Skeletal muscle satellite cell (primary cell): ENCODE measurements at regions not wholly inside any gene's neighbourhood (a gene's known extent, or its start where the extent isn't known, plus 50 kb on each side); places are given as distances from the start of the nearest gene placed in this dataset.

ENCODE experiments used
- H3K27me3 ChIP-seq: 2 replicates; pipeline ENCODE4 v1.7.0; 2013; ENCODE audit warnings: low read length; ENCODE audit not compliant: control insufficient read depth, insufficient read depth
- H3K36me3 ChIP-seq: 2 replicates; pipeline ENCODE4 v1.7.0; 2013; ENCODE audit warnings: mild to moderate bottlenecking, control low read depth, low read length; ENCODE audit not compliant: insufficient read depth
- H3K4me1 ChIP-seq: 2 replicates; pipeline ENCODE4 v1.7.0; 2013; ENCODE audit warnings: low read length; ENCODE audit not compliant: control insufficient read depth, insufficient read depth
- H3K4me2 ChIP-seq: 2 replicates; pipeline ENCODE4 v1.7.0; 2013; ENCODE audit warnings: mild to moderate bottlenecking, low read length
- H3K4me3 ChIP-seq: 2 replicates; pipeline ENCODE4 v1.7.0; 2013; ENCODE audit warnings: low read length
- H3K9ac ChIP-seq: 2 replicates; pipeline ENCODE4 v1.7.0; 2013; ENCODE audit warnings: mild to moderate bottlenecking, low read depth, low read length, moderate library complexity
- H3K9me3 ChIP-seq: replicated peaks from 2 replicates; pipeline ENCODE4 v1.7.0; 2013; ENCODE audit warnings: mild to moderate bottlenecking, control low read depth, low read length

DNA sequence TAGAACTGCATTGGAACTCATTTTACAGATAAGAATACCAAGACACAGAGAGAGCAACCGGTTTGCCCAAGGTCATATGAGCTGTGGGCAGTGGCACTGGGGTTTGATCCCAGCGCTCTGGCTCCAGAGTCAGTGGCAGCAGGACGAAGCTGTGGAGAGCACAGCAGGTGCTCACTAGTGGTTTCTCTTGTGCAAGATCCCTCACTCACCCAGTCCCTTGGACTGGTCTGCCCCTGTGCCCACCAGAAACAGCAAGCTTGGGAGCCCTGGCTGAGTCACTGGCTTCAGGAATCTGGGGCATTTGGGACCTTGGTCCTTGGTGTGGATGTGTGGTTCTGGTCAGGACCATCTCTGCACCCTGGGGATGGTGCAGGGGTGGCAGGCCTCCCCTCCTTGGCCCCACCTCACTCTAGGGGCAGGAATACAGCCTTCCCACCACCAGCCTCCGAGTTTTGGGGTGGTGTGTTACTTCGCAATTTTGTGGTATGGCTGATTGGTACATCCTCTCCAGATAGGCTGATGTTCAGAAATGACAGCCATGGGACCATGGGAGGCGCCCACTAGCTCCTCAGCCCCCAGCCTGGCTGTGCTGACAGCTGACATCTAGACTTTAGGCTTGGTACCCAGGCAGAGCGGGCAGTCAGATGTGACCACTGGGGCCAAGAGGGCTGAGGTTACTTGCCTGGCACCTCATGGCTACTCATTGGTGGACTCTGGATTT lies 104.6 kb downstream of the LSM3 start:
- Histone ChIP-seq H3K4me3 (no peak overlapping the region), H3K27me3 (peaks cover 15% of the 10 kb centered on the region), H3K4me1 (peaks cover 3% of the 10 kb centered on the region), H3K9ac (no peak overlapping the region), H3K4me2 (no peak overlapping the region), H3K36me3 (no peaks in the 10 kb centered on the region), H3K9me3 (no peaks in the 10 kb centered on the region)

DNA sequence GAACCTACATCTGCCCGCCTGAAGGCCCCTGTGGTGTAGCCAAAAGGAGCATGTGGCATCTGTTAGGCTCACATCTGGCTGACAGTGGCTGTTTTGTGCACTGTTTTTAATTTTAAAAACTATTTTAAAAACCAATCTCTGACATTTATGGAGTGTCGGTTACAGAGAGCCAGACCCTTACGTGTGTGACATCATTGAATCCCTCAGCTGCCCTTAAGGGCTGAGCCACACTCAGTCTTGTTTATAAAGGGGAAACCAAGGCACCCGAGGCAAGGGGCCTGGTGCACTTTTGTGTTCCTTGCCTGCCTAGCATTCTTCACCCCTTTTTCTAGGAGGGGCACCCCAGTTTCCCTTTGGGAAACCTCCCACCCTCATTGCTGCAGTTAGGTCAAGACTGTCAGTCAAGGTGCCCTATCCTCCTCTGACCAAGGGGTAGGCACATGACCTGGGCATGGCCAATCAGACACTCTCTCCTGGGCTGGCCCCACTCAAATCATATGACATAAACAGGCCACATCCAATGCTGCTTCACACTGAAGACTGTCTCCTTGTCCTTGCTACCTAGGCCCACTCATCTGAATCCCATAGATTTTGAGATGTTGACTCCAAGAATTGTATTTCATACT lies 105.3 kb downstream of the LSM3 start:
- Histone ChIP-seq H3K9ac (no peak overlapping the region), H3K36me3 (no peaks in the 10 kb centered on the region), H3K4me3 (no peak overlapping the region), H3K9me3 (no peaks in the 10 kb centered on the region), H3K4me1 (peaks cover 3% of the 10 kb centered on the region), H3K27me3 (peaks cover 11% of the 10 kb centered on the region), H3K4me2 (no peak overlapping the region)

DNA sequence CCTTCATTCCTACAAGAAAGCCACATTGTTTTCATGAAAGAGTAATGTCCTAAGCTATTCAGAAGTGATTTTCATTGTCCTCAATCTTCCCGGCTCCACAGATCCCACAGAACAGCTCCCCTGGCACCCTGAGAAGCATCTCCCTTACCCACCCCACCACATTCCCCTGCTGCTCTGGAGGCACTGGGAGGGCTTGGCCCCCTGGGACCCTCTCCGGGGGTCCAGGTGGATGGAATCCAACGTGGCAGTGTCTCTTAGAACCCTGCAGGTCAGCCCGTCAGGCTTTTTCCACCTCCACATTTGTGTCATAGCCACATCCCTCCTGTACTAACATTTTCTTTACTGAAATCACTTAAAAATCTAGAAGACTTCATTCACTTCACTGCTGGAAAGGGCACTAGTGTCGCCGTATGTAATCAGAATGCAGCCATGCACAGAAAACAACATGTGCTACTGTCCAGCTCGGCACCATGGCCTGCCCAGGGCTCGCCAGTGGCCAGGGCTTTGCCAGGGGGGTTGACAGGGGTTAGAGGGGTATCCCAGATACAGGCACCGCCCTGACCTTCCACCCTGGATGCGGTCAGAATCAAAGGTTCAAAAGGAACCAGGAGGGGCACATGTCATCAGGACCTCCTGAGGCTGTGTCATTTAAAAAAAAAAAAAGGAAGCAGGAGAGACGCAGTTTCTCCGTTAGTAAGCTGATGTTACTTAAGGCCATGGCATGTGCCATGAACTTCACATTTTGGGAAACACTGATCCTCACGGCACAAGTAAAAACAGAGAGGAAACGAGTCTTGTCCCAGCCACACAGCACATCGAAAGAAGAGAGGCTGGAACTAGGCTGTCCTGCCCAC lies 106.3 kb downstream of the LSM3 start:
- no peak overlapping the region for H3K9ac ChIP-seq
- no peaks in the 10 kb centered on the region for H3K9me3 ChIP-seq
- H3K27me3 ChIP-seq = peaks cover 10% of the 10 kb centered on the region
- H3K4me1 ChIP-seq = peaks cover 11% of the 10 kb centered on the region
- no peaks in the 10 kb centered on the region for H3K36me3 ChIP-seq
- no peak overlapping the region for H3K4me3 ChIP-seq
- no peak overlapping the region for H3K4me2 ChIP-seq

DNA sequence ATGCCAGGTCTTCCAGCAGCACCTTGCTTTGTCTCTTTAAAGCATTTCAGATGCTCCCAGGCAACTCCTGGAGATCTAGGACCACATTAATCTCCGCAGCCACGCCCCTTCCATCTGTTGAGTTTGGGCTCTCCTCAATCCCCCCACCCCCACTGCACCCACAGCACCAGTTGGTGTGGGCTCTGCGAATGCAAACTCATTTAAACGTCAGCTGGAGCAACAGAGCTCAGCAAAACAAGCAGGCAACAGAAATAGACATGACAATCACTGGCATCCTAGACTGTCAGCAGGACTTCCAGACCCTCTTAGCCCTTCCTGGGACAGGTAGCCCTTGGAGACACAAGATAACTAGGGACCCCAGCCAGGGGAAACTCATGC lies 106.9 kb downstream of the LSM3 start:
- H3K4me3 ChIP-seq = no peak overlapping the region
- no peak overlapping the region for H3K4me2 ChIP-seq
- no peaks in the 10 kb centered on the region for H3K9me3 ChIP-seq
- H3K36me3 ChIP-seq = no peaks in the 10 kb centered on the region
- H3K4me1 ChIP-seq = peaks cover 16% of the 10 kb centered on the region
- H3K9ac ChIP-seq = no peak overlapping the region
- H3K27me3 ChIP-seq = peaks cover 11% of the 10 kb centered on the region

DNA sequence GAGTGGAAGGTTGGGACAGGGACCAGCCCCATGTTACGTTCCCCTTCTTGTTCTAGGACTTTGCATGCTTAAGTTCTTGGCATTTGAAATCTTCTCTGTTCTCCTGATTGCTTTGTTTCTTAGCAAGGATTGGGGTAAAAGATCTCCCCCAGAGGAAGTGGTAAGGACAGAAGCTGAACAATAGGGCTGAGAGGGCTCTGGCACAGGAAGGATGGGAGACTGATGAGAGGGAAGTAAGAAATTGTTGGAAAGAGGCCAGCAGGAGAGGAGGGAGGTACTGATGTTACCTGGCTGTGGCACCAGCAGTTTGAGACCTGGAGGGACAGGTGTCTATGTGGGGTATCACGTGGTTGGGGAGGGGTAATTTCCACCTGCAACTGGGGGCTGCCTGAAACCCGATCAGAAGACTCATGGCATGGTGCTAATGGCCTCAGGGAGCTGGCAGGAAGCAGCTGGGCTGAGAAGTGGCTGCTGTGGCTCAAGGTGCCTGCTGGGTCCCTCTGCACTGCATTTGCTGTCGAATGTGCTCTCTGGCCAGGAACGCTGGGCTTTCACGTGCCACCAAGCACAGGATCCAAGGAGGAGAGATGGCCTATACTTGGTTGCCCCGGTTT lies 108.4 kb downstream of the LSM3 start:
- H3K4me3 ChIP-seq = no peak overlapping the region
- peaks cover 16% of the 10 kb centered on the region for H3K4me1 ChIP-seq
- no peak overlapping the region for H3K9ac ChIP-seq
- no peak overlapping the region for H3K4me2 ChIP-seq
- no peaks in the 10 kb centered on the region for H3K36me3 ChIP-seq
- peaks cover 8% of the 10 kb centered on the region for H3K27me3 ChIP-seq
- no peaks in the 10 kb centered on the region for H3K9me3 ChIP-seq

DNA sequence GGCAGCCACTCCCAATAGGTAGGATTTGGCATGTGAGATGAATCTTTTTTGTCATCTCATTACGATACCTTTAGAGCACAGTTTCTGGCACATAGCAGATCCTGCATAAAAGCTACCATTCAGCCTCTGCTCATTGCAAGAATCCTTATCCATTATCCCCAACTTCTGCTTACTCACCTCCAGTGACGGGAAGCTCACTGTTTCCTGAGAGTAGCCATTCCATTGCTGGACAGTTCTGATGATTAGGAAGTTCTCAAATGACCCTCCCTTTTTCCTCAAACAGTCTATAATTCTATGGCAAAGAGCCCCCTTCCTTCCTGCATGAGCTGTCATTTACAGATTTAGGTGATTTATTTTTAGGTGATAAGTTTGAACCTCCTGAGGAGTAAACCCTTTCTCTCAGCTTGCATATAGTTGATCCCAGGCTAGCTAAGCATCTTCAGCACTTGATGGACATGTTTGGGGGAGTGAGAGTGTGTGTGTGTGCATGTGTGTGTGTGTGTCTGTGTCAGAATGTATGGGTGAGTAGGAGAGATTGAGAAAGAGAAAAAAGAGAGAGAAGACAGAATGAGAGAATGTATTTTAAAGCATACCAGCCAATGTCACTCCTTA lies 109.7 kb downstream of the LSM3 start:
- H3K4me1 ChIP-seq = peaks cover 16% of the 10 kb centered on the region
- no peak overlapping the region for H3K9ac ChIP-seq
- H3K4me2 ChIP-seq = no peak overlapping the region
- no peaks in the 10 kb centered on the region for H3K36me3 ChIP-seq
- H3K9me3 ChIP-seq = no peaks in the 10 kb centered on the region
- peaks cover 8% of the 10 kb centered on the region for H3K27me3 ChIP-seq
- no peak overlapping the region for H3K4me3 ChIP-seq

DNA sequence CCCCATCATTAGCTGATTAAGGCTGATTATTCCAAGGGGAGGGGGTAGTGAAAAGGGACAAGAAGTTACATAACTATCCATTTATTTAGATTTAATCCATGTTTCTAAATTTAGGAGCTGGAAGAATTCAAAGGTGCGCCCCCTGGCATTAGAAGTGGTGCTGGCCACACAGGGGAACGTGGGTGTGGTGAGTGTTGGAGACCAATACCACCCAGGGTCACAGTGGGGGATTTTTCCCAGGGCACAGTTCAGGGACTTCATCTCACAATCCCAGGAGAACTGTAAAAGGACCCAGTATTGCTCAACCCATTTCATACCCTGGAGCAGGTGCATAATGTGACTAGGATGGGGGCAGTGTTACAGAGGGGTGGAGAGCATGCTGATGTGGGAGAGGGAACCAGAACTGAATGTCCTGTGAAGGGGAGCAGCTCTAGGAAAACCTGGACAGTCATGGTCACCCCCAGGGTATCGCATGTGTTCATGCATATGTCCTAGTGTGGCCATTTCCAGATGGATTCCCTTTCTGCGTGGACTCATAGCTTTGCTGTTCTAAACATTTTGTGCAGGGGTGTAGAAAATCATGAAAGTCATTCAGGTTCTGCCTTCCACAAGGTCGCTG lies 110.3 kb downstream of the LSM3 start:
- peaks cover 8% of the 10 kb centered on the region for H3K27me3 ChIP-seq
- H3K36me3 ChIP-seq = no peaks in the 10 kb centered on the region
- H3K4me2 ChIP-seq = no peak overlapping the region
- no peak overlapping the region for H3K4me3 ChIP-seq
- peaks cover 16% of the 10 kb centered on the region for H3K4me1 ChIP-seq
- H3K9ac ChIP-seq = no peak overlapping the region
- H3K9me3 ChIP-seq = no peaks in the 10 kb centered on the region

DNA sequence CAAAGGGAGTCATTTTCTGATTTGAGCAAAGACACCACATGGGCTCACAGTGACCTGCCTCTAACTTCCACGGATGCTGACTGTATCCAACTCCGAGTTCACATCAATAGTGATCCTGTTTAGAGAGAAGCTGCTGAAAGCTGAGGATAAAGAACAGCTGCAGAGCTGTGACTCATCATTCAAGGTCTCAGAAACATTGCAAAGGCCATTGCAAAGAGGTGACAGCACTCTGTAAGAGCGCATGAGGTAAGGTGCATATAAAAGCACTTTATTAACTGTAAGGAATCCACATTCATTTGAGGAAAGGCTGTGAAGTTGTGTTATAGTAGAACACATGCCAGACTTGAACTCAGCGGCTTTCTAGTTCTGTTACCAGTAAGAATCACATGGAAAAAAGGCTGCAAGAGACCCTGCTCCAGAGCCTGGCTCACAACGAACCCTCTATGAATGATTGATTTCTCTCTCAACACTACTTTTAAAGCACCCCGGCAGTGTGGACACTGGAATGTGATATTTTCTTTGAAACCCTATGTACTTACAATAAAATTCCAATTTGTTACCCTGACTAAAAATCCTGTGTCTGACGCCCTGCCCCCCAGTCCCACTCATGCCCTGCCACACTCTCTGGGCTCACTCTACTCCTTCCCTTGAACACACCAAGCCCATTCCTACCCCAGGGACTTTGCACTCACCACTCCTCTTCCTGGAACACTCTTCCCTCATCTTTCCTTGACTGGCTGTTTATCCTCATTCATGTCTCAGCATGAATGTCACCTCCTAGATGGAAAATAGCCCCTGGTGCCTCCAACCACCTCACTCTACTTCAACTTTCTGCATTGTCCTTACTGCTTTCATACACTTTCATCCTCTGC lies 111.2 kb downstream of the LSM3 start:
- no peaks in the 10 kb centered on the region for H3K36me3 ChIP-seq
- H3K4me3 ChIP-seq = no peak overlapping the region
- H3K4me1 ChIP-seq = peaks cover 16% of the 10 kb centered on the region
- peak overlapping the region; percentile 20 for H3K4me2 ChIP-seq
- H3K9me3 ChIP-seq = no peaks in the 10 kb centered on the region
- peaks cover 5% of the 10 kb centered on the region for H3K27me3 ChIP-seq
- no peak overlapping the region for H3K9ac ChIP-seq

DNA sequence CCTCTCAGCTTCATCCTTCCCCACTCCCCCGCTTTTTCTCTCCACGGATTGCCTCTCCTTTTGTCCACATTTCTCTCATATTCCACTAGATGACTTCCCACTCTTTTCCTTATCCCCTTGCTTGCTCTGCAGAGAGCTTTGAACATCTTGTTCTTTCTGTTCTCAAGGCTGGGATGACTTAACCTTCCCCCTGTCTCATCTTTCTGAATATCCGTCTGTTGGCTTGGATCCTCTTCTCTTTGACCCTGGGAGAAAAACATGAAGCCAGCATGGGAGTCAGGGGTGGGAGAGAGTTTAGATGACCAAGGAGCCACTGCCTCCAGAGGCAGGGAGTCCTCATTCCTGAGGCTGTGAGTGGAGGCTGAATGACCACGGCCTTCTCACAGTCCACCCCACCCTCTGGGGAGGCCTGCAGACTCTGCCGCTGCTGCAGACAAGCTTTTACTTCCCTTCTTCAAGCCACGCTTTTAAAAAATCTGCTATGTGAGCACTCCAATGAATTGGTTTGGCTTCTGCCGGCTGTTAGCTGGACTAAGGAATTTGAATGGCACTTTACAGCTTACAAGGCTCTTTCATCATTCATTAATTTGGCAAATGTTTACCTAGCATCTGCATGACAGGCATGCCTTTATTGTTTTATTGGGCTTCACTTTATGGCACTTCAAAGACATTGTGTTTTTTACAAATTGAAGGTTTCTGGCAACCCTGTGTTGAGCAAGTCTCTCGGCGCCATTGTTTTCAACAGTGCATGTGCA lies 111.6 kb upstream of the SLC6A6 start:
- H3K27me3 ChIP-seq = peaks cover 5% of the 10 kb centered on the region
- H3K9ac ChIP-seq = no peak overlapping the region
- H3K4me1 ChIP-seq = peaks cover 14% of the 10 kb centered on the region
- no peaks in the 10 kb centered on the region for H3K36me3 ChIP-seq
- H3K9me3 ChIP-seq = no peaks in the 10 kb centered on the region
- H3K4me2 ChIP-seq = no peak overlapping the region
- no peak overlapping the region for H3K4me3 ChIP-seq

DNA sequence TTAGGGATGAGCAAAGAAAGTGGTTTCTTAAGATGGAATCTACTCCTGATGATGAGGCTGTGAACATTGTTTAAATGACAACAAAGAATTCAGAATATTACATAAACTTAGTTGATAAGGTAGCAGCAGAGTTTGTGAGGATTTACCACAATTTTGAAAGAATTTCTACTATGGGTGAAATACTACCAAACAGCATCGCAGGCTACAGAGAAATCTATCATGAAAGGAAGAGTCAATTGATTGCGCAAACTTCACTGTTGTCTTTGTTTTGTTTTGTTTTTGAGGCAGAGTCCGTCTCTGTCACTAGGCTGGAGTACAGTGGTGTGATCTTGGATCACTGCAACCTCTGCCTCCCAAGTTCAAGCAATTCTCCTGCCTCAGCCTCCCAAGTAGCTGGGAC lies 107.4 kb upstream of the SLC6A6 start:
- Histone ChIP-seq H3K27me3 (peaks cover 26% of the 10 kb centered on the region), H3K4me2 (no peak overlapping the region)

More for the DNA sequence above, 107.4 kb upstream of the SLC6A6 start:
- Histone ChIP-seq H3K4me3 (no peak overlapping the region), H3K9ac (no peak overlapping the region), H3K9me3 (no peaks in the 10 kb centered on the region), H3K36me3 (no peaks in the 10 kb centered on the region), H3K4me1 (peaks cover 4% of the 10 kb centered on the region)
